ENCODE measurements at regions not wholly inside any gene's neighbourhood (a gene's known extent, or its start where the extent isn't known, plus 50 kb on each side); places are given as distances from the start of the nearest gene placed in this dataset.

GRCh38 chr7:12056977-12057376 is 154.1 kb upstream of the TMEM106B start:
- H3K27ac ChIP-seq = no peak overlapping the region
- no peak for TF ChIP-seq CTCF (conservative IDR thresholded peaks at IDR 0.05; ENCODE audit: low read depth)
- DNase-seq (ENCODE audit: low spot score) = no peak
- ChIA-PET CTCF (no interaction called here), POLR2A (ENCODE audit: low non-redundant PET) (no interaction called here)

- H3K27ac ChIP-seq = no peak overlapping the region
- CTCF ChIA-PET = no interaction called here
- POLR2A ChIA-PET (ENCODE audit: low non-redundant PET) = no interaction called here
- no peak for TF ChIP-seq CTCF (conservative IDR thresholded peaks at IDR 0.05; ENCODE audit: low read depth)
- DNase-seq (ENCODE audit: low spot score) = no peak
Measured at GRCh38 chr7:12062062-12062461, 149.0 kb upstream of the TMEM106B start.

DNA sequence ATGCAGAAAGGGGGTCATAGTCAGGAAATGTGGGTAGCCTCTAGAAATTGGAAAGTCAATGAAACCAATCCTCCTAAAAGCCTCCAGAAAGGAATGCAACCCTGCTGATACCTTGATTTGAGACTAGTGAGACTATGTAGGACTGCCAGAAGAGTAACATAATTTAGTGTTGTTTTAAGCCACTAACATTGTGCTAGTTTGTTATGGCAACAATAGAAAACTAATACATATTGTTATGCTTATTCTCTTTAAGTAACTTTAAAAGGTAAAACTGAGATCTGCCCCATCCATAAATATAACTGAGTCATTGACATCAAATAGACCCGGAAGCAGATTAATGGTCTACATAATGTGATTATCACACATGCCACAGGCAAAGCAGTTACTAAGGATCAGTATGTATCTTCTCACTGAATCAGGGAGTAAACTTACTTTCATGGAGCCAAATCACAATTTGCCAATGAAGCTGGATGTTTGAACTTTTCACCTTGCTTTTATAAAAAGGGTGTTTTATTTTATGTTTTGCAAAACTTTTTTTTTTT is 146.4 kb upstream of the TMEM106B start:
- TF ChIP-seq CTCF (conservative IDR thresholded peaks at IDR 0.05; ENCODE audit: low read depth) = no peak
- ChIA-PET POLR2A (ENCODE audit: low non-redundant PET) (no interaction called here), CTCF (no interaction called here)
- no peak for DNase-seq (ENCODE audit: low spot score)
- H3K27ac ChIP-seq = no peak overlapping the region

GRCh38 chr7:12066004-12066403 is 145.1 kb upstream of the TMEM106B start:
- TF ChIP-seq CTCF (conservative IDR thresholded peaks at IDR 0.05; ENCODE audit: low read depth) = no peak
- DNase-seq (ENCODE audit: low spot score) = peak; percentile 5
- ChIA-PET POLR2A (ENCODE audit: low non-redundant PET) (no interaction called here), CTCF (no interaction called here)
- H3K27ac ChIP-seq = no peak overlapping the region

DNA sequence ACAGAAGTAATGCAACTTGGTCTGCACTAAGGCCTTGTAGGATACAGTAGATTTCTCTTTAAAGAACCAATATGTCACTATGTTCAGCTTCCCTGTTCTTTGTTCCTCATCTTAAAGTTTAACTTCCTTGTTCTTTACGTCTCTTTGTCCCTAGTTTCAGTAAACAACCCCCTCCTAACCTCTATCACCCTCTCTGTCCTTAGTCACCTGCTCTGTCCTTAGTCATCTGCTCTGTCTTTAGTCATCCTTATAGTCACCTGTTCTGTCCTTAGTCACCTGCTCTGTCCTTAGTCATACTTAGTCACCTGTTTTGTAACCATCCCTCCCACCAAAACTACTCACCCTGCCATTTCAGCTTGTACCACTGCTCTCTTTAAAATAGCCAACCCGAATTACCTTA is 144.6 kb upstream of the TMEM106B start:
- ChIA-PET POLR2A (ENCODE audit: low non-redundant PET) (no interaction called here), CTCF (no interaction called here)
- peak; percentile 3 for DNase-seq (ENCODE audit: low spot score)

DNA sequence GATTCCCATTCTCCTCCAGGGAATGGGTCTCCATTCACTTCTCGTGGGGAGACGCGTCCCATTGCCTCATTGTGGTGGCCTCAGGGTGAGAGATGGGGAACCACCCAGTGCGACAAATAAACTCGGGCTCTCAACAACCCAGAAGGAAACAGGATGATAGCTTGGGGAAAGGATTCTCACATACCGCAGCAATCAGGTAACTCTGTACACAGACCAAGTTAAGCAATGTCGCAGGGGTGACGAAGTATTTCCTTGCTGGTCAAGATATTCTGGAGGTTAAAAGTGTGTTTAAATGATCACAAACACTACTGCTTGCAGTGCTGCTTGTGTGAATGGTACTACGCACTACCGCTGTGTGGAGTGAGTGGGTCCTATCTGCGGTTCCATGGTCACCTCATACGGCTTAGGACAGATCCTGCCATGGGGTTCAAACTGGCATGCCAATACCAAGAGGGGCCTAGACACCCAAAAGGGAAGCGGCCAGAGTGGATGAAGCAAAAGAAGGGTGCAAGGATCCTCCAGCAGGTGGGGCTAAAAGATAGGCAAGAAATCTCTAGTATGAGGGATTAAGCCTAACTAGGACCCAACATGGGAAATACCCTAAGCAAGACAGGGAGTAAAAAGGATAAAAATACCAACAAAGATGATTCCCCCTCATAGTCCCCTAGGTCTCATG is 143.8 kb upstream of the TMEM106B start:
- ChIA-PET POLR2A (ENCODE audit: low non-redundant PET) (no interaction called here), CTCF (interaction anchor here (0.7 kb wide), 1 partner anchor 38 kb away, joined by 3 read pairs; no protein-coding TSS in a partner anchor)
- no peak overlapping the region for H3K27ac ChIP-seq
- DNase-seq (ENCODE audit: low spot score) = peak; percentile 8
- TF ChIP-seq CTCF (conservative IDR thresholded peaks at IDR 0.05; ENCODE audit: low read depth) = peak; percentile 42

More for the DNA sequence above, 144.6 kb upstream of the TMEM106B start:
- no peak overlapping the region for H3K27ac ChIP-seq
- TF ChIP-seq CTCF (conservative IDR thresholded peaks at IDR 0.05; ENCODE audit: low read depth) = no peak
